ENCODE measurements at regions not wholly inside any gene's neighbourhood (a gene's known extent, or its start where the extent isn't known, plus 50 kb on each side); places are given as distances from the start of the nearest gene placed in this dataset.
"Not testable (repeated sequence)": the region's sequence is repeated elsewhere in the genome, so short reads cannot be mapped to it uniquely, and the experiment has no call there.

DNA sequence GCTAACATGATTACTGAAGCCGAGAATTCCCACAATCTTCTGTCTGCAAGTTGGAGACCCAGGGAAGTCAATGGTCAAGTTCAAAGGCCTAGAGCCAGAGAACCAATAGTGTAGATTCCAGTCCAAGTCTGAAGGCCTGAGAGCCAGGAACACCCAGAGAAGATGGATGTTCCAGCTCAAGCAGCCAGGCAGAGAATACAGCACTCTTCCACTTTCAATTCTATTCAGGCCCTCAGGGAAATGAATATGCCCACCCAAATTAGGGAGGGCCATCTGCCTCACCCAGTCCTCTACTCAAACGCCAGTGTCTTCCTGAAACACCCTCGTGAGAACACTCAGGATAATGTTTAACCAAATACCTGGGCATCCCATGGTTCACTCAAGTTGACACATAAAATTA is 123.5 kb downstream of the THBS2 start:
- DNase-seq (no peak), ATAC-seq (no peak)
- Mint-ChIP-seq H3K4me1 (no peaks in the 10 kb centered on the region), H3K9me3 (peaks cover 12% of the 10 kb centered on the region), H3K36me3 (ENCODE audit: low read depth) (no peaks in the 10 kb centered on the region), H3K4me3 (no peak overlapping the region), H3K27ac (no peak overlapping the region), H3K27me3 (peaks cover 6% of the 10 kb centered on the region)

DNA sequence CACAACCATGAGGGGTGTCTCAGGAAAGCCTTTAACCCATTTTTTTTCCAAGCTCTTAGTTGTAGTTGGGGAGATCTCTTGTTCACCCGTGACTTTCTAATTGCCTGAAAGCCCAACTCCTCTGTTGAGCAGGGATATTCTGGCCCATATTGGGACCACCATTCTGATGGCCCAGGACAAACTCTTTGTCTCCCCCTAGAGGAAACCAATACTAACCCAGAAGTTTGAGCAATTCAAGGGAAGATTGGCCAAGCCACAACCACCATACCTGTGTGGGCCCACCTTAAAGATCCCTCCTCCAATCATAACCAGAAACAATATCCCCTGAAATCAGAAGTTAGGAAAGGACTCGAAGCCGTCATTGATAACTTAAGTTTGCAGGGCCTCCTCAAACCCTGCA is 132.6 kb downstream of the THBS2 start:
- H3K36me3 Mint-ChIP-seq (ENCODE audit: low read depth): no peaks in the 10 kb centered on the region
- no peak overlapping the region for H3K4me3 Mint-ChIP-seq
- ATAC-seq (no peak), DNase-seq (no peak)
- H3K9me3 Mint-ChIP-seq: no peaks in the 10 kb centered on the region
- H3K27me3 Mint-ChIP-seq: no peaks in the 10 kb centered on the region
- H3K27ac Mint-ChIP-seq: no peak overlapping the region
- no peaks in the 10 kb centered on the region for H3K4me1 Mint-ChIP-seq

DNA sequence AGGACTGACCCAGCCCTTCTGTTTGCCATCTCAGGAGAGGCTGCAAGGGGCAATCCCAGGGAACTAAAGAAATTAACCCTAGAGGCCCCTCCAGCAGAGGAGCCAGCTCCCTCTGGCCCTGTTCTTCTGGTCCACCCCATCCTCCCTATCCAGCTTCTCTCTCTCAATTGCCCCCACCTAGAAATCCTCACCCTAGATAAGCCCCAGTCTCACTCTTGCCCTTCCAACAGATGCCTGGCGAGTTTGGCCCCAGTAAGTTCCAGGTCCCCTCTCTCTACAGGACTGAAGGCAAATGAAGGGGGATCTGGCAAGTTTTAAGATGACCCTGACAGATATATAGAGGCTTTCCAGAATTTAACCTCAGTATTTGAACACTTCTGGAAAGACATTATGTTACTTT is 134.0 kb downstream of the THBS2 start:
- Mint-ChIP-seq H3K4me1 (no peaks in the 10 kb centered on the region), H3K36me3 (ENCODE audit: low read depth) (no peaks in the 10 kb centered on the region), H3K27me3 (no peaks in the 10 kb centered on the region), H3K27ac (no peak overlapping the region), H3K4me3 (no peak overlapping the region), H3K9me3 (no peaks in the 10 kb centered on the region)
- DNase-seq (no peak), ATAC-seq (no peak)

GRCh38 chr6:169118346-169118830 is 135.3 kb downstream of the THBS2 start:
- no peaks in the 10 kb centered on the region for H3K27me3 Mint-ChIP-seq
- no peaks in the 10 kb centered on the region for H3K9me3 Mint-ChIP-seq
- H3K4me1 Mint-ChIP-seq: no peaks in the 10 kb centered on the region

GRCh38 chr6:169117663-169118062 is 136.0 kb downstream of the THBS2 start:
- DNase-seq: no peak
- no peaks in the 10 kb centered on the region for H3K9me3 Mint-ChIP-seq
- no peak for ATAC-seq
- H3K36me3 Mint-ChIP-seq (ENCODE audit: low read depth): no peaks in the 10 kb centered on the region
- no peak overlapping the region for H3K4me3 Mint-ChIP-seq
- no peaks in the 10 kb centered on the region for H3K27me3 Mint-ChIP-seq
- H3K27ac Mint-ChIP-seq: no peak overlapping the region
- no peaks in the 10 kb centered on the region for H3K4me1 Mint-ChIP-seq

More at GRCh38 chr6:169118346-169118830, 135.3 kb downstream of the THBS2 start:
- no peak for DNase-seq
- no peak for ATAC-seq
- H3K27ac Mint-ChIP-seq: no peak overlapping the region
- H3K36me3 Mint-ChIP-seq (ENCODE audit: low read depth): no peaks in the 10 kb centered on the region
- no peak overlapping the region for H3K4me3 Mint-ChIP-seq

GRCh38 chr6:169115632-169116031 is 138.0 kb downstream of the THBS2 start:
- H3K4me1 Mint-ChIP-seq: no peaks in the 10 kb centered on the region
- H3K36me3 Mint-ChIP-seq (ENCODE audit: low read depth): no peaks in the 10 kb centered on the region
- H3K27me3 Mint-ChIP-seq: peaks cover 4% of the 10 kb centered on the region
- ATAC-seq: no peak
- no peaks in the 10 kb centered on the region for H3K9me3 Mint-ChIP-seq
- no peak overlapping the region for H3K4me3 Mint-ChIP-seq
- no peak for DNase-seq
- H3K27ac Mint-ChIP-seq: no peak overlapping the region

GRCh38 chr6:169114632-169115031 is 139.0 kb downstream of the THBS2 start:
- not testable (repeated sequence) for H3K4me3 Mint-ChIP-seq; ATAC-seq; DNase-seq; H3K9me3 Mint-ChIP-seq; H3K27me3 Mint-ChIP-seq; H3K4me1 Mint-ChIP-seq; H3K27ac Mint-ChIP-seq; H3K36me3 Mint-ChIP-seq (ENCODE audit: low read depth)

DNA sequence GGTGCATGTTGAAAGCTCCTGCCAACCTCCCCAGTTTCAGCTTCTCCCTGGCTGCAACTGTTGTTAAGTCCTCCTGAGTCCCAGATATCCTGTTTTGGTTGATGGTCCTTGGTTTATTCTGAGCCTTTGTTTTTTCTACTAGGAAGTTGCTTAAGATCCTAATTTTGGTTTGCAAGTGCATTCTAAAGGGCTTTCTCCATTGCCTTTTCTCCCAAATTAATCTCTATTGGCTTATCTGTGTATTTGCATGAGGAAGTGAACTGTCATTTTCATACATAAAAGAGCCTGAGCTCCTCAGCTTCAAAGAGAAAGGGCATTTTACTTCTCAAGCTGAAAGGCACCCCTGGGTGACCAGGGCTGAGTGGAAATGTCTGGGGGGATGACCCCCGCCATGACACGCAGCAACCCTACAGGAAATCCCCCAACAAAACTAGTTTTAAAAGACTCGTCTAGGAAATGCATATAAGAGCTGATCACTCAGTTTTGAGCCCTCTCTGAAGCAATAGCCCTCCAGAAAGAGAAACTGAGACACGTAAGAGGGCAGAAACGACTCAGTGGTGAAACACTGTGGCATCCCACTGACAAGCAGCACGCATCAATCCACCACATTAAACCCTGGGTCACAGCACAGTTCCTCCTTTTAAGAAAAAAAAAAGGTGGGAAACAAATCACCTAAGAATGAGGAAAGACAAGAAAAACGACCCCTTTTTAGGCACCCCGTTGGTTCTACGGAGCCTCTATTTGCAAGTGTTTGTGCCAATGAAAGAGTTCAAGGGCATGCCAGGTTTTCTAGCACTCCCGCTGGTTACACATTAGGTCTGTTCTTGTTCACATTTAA is 140.9 kb downstream of the THBS2 start:
- H3K27me3 Mint-ChIP-seq: peaks cover 4% of the 10 kb centered on the region
- no peak overlapping the region for H3K4me3 Mint-ChIP-seq
- peaks cover 4% of the 10 kb centered on the region for H3K9me3 Mint-ChIP-seq
- no peak for DNase-seq
- H3K27ac Mint-ChIP-seq: no peak overlapping the region
- H3K36me3 Mint-ChIP-seq (ENCODE audit: low read depth): no peaks in the 10 kb centered on the region
- ATAC-seq: peak; percentile 43
- no peaks in the 10 kb centered on the region for H3K4me1 Mint-ChIP-seq

GRCh38 chr6:169111203-169111602 is 142.4 kb downstream of the THBS2 start:
- Mint-ChIP-seq H3K36me3 (ENCODE audit: low read depth) (no peaks in the 10 kb centered on the region), H3K27me3 (peaks cover 6% of the 10 kb centered on the region), H3K4me1 (no peaks in the 10 kb centered on the region), H3K27ac (no peak overlapping the region), H3K9me3 (peaks cover 4% of the 10 kb centered on the region), H3K4me3 (no peak overlapping the region)
- no peak for DNase-seq
- ATAC-seq: no peak

DNA sequence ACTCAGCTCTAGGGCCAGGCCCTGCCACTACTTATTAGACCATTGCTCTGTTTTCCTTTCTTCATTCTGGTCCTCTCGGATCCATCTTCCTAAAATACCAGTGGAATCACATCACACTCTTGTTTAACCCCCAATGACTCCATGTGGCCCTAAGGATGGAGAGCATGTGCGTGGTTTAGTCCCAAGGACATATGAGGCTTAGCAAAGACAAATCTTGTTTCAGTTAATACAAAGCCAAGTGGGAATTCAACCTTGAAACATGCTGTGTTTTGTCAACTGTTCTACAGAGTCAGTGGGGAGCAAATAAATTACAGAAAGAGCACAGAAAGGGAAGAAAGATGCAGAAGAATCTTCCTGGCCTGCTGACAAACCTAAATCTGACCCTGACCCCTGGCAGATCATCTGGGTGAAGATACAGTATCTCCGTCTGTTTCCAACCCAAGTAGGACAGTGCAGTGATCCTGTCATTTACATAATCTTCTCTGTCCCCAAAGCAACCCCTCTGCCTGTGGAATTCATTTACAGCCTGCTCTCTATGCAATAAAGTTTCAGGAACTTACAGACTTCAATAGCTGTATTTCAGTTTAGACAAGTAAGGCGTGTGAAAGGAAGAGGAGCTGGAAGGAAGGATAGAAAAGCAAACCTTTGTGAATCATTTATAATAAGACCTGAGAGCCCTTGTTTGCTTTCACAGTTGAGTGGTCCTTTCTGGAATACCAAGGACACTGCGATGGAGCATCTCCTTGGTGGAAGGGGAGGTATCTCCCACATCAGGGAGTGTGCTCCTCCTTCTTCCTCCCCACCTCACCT is 144.0 kb downstream of the THBS2 start:
- peaks cover 4% of the 10 kb centered on the region for H3K9me3 Mint-ChIP-seq
- ATAC-seq: no peak

GRCh38 chr6:169108753-169109152 is 144.9 kb downstream of the THBS2 start:
- Mint-ChIP-seq H3K4me3 (no peak overlapping the region), H3K27ac (no peak overlapping the region), H3K27me3 (peaks cover 6% of the 10 kb centered on the region), H3K9me3 (peaks cover 4% of the 10 kb centered on the region), H3K36me3 (ENCODE audit: low read depth) (no peaks in the 10 kb centered on the region), H3K4me1 (no peaks in the 10 kb centered on the region)
- no peak for ATAC-seq
- DNase-seq: no peak

More for the DNA sequence above, 144.0 kb downstream of the THBS2 start:
- Mint-ChIP-seq H3K27ac (no peak overlapping the region), H3K36me3 (ENCODE audit: low read depth) (no peaks in the 10 kb centered on the region), H3K4me3 (no peak overlapping the region), H3K4me1 (no peaks in the 10 kb centered on the region), H3K27me3 (peaks cover 6% of the 10 kb centered on the region)
- no peak for DNase-seq

- Mint-ChIP-seq H3K27ac (no peak overlapping the region), H3K9me3 (peaks cover 4% of the 10 kb centered on the region), H3K36me3 (ENCODE audit: low read depth) (no peaks in the 10 kb centered on the region), H3K4me1 (no peaks in the 10 kb centered on the region), H3K27me3 (peaks cover 6% of the 10 kb centered on the region), H3K4me3 (no peak overlapping the region)
- DNase-seq (no peak), ATAC-seq (no peak)
Observed at GRCh38 chr6:169106176-169106575, 147.5 kb downstream of the THBS2 start.

- DNase-seq: no peak
- no peak overlapping the region for H3K4me3 Mint-ChIP-seq
- ATAC-seq: no peak
- peaks cover 6% of the 10 kb centered on the region for H3K9me3 Mint-ChIP-seq
- no peak overlapping the region for H3K27ac Mint-ChIP-seq
- no peaks in the 10 kb centered on the region for H3K4me1 Mint-ChIP-seq
- H3K36me3 Mint-ChIP-seq (ENCODE audit: low read depth): no peaks in the 10 kb centered on the region
- H3K27me3 Mint-ChIP-seq: peaks cover 16% of the 10 kb centered on the region
Observed at GRCh38 chr6:169101981-169102380, 151.7 kb downstream of the THBS2 start.

GRCh38 chr6:169101036-169101805 is 152.4 kb downstream of the THBS2 start:
- no peak for DNase-seq
- no peak overlapping the region for H3K4me3 Mint-ChIP-seq
- H3K36me3 Mint-ChIP-seq (ENCODE audit: low read depth): no peaks in the 10 kb centered on the region
- H3K27ac Mint-ChIP-seq: no peak overlapping the region
- peaks cover 6% of the 10 kb centered on the region for H3K9me3 Mint-ChIP-seq
- H3K27me3 Mint-ChIP-seq: peaks cover 14% of the 10 kb centered on the region
- H3K4me1 Mint-ChIP-seq: no peaks in the 10 kb centered on the region
- ATAC-seq: no peak
